Stromal cell of bone marrow (primary cell): ENCODE measurements at regions not wholly inside any gene's neighbourhood (a gene's known extent, or its start where the extent isn't known, plus 50 kb on each side); places are given as distances from the start of the nearest gene placed in this dataset.
A peak's percentile ranks its signal among the peaks of the same experiment; 100 is the strongest.
"Not testable (repeated sequence)": the region's sequence is repeated elsewhere in the genome, so short reads cannot be mapped to it uniquely, and the experiment has no call there.

Experiments
- DNase-seq: peaks from one replicate; pipeline ENCODE4 v3.0.0-alpha.2; 2012; ENCODE audit warnings: low read depth

DNA sequence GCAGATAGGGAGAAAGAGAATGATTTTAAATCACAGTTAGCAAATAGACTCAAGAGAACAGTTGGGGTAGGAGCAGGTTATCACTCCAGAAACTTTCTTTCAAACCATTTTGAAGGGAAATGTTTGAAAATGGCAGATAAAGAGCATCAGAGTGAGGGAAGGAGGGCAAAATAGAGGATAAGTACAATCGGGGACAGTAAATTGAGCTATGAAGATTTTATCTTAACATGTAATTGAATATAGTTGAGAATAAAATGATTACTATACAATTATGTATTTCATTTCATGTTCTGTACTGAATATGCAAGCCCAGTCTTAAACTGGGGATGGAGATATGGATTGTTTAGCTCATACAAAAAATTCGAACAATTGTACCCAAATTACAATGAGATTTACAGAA, 54.0 kb downstream of the MAP10 start:
- DNase-seq, result no peak

DNA sequence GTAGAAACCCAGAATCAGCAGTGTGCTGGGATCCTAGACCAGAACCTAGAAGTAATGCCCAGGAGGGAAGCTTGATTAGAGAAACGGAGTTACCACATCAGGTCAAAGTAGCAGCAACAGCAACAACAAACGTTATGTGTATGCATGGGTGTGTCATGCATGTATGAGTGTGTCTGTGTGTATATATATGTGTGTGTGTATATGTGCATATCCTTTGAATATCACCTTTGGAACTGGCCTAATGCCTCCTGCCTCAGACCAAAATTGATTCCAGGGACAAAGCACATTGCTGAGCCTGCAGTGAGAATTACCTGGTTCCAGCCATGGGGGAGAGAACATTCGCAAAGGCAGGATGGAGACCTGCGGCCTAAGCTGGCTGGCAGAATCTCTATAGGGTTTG, 55.9 kb downstream of the MAP10 start:
- DNase-seq, result no peak

DNA sequence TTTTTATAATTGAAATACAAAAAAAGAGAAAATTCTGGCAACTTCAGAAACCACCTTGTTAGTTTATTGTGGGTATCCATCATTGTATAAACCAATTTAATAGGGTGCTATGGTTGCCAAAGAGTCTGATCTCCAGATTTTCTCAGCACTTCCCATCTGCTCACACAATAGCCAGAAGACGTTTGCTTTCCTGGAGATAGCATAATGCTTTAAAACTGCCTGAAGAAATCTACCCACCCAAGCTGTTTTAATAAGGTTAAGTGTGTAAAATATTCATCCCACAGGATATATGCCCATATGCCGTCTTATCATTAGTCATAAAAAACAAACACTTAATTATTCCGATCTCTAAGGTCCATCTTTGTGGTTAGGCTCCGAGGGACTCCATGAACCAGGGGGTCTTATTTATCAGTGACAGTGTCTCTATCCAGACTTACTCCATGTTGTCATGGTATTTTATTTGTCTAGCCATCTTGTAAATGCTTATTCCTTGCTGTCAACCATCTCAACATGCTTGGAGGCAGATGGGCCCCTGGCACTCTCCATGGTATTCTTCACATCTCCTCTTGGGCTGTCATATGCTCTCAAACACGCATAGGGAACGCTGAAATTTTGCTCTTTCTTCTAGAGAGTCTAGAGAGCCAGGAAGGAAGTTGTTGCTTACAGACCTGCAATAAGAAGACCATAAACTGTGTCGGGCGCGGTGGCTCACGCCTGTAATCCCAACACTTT, 58.5 kb downstream of the MAP10 start:
- no peak for DNase-seq

DNA sequence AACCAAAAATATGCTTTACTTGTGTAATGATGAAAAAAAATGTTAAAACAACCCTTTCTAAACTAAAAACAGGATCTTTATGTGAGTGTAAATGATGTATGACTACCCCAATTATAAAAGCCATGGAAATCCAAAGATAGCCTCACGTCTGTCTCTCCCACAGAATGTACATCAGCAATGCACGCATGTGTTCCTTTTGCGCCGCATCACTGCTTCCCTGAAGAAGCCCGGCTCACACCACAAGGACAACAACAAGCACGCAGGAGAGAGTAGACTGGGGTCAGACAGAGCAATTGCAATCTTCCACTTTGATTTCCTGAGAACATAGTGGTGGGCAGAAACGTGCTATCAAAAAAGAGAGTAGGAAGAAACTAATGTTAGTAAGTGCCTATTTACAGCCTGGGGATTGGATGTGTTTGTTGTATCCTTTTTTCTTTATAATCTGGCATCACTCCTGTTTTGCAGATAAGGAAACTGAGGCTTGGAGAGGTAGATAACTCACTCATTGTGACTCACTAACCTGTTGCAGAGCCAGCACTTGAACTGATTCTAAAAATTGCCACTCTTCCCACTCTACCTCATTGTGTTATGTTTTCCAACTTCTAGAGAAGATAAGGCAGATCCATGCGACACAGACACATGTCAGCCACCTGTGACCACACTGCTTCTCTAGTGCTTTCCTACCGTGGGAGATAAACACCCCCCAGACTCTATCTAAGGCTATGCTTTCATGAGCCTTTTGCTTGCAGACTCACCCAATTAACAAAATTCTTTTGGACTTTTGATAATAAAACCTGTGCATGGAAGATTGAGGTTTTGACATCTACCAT, 60.1 kb downstream of the MAP10 start:
- DNase-seq, result no peak

DNA sequence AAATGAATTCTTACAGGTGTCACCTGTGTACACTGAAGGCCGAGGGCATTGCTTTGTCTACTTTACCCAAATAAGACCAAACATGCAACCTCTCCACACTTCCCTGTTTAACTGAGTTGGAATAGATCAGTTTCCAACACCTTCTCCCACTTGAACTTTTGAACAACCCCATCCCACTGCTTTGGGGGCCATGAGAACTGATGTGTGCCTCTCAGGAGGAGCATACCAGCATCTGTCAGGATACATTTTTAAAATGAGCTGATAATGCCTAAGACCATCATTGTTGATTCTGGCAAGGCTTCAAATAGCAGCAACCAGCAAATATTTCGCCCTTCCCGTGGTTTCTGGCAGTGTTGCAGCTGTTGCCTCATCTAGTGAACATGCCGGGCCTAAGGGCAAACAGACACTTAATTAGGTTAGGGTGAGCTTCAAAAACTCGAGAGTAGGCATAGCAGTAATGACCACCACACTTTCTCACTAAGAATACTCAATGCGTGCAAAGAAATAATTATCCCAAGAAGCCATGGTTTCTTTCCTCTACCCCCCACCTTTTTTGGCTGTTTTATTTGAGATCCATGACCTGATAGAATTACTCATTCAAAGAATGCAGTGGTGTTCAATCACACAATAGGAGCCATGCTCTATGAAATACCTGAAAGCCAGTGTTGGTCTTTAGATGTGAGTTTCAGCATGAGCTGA, 63.7 kb downstream of the MAP10 start:
- DNase-seq, result peak; percentile 67

DNA sequence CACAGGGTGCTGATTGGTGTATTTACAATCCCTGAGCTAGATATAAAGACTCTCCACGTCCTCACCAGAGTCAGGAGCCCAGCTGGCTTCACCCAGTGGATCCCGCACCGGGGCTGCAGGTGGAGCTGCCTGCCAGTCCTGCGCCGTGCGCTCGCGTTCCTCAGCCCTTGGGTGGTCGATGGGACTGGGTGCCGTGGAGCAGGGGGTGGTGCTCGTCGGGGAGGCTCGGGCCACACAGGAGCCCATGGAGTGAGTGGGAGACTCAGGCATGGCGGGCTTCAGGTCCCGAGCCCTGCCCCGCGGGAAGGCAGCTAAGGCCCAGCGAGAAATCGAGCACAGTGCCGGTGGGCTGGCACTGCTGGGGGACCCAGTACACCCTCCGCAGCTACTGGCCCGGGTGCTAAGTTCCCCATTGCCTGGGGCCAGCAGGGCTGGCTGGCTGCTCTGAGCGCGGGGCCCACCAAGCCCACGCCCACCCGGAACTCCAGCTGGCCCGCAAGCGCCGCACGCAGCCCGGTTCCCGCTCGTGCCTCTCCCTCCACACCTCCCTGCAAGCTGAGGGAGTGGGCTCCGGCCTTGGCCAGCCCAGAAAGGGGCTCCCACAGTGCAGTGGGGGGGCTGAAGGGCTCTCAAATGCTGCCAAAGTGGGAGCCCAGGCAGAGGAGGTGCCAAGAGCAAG, 66.2 kb downstream of the MAP10 start:
- DNase-seq, result not testable (repeated sequence)

DNA sequence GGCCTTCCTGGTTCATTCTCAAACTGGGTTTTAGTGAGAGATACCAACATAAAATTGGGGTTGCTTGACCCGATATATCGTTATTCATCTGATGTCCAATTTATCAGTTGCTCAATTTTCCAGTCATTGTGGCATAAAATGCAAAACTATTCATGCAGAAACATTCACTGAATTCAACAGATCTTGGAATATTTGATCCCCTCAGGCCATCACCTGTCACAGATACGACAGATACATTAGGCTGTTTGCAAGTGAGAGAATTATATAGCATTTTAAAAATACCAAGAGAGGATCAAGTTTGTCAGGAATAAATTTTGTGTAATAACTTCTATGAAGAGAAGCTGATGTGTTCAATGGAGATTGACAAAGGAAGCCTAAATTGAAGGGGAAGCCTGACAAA, 67.1 kb downstream of the MAP10 start:
- no peak for DNase-seq

DNA sequence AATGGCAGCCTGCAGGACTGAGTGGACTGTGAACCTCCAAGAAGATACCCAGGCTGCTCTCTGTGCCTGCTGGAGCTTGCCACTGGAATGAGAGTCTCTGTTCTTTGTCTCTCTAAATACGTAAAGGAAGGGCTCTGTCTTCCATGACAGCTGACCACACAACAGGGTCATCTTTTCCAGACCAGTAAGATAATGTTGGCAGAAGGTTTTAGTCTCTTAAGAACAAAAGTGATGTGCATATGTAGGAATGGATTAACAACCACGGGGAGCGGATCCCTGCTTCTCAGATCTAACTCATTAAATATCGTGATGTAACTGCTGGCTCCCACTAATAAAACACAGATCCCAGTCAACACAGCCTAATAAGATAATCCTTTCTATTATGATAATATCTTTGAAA, 67.5 kb downstream of the MAP10 start:
- DNase-seq, result no peak

DNA sequence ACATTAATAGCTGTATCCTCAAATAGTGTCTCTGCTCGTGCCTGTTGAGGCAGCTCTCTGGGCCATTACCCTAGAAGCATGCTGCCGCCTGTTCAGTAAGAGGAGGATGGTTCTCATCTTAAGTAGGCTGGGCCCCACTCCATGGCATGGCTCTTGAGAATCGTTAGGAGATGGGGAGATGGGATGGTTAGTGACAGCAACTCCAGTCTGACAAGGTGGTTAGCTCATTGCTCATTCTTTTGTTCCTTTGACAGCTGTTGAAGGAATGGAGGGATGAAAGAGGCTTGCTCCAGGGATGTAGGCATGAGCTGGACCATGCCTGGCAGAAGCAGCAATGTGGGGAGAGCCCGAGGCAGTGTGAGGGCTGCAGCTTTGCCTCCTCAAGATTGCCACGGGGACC, 68.2 kb downstream of the MAP10 start:
- DNase-seq, result no peak

DNA sequence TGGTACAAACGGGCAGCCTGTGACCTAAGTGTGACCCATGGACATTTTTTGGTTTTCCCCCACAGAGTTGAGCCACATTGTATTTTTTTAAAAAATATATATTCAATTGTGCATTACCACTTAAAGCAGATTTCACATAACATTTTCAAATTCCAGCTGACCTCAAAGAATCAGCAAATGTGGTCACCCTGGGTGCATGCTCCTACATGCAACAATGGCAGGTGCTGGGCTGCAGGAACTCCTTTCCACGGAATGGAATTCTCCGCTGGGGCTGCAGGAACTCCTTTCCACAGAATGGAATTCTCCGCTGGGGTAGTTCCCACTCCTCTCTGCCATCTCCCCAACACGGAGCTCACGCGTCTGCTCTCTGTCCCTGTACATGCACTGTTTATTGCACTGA, 68.7 kb downstream of the MAP10 start:
- no peak for DNase-seq

DNA sequence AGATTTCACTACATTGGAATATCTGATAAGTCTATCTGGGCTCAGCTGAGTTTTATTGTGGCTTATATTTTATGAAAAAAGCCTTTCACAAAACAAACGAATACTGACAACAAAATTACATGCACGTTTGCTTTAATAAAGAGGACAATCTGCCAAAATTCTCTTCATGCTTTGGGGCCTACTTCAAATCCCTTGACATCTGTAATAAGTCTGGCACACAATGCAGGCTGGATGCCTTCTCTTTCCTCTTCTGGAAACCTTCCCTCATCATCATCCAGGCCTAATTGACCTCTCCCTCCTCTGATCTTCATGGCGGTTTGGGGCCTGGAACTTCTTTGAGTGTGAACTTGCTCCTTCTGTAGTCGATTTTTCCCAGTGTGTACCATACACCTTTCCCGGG, 70.3 kb downstream of the MAP10 start:
- DNase-seq, result no peak

DNA sequence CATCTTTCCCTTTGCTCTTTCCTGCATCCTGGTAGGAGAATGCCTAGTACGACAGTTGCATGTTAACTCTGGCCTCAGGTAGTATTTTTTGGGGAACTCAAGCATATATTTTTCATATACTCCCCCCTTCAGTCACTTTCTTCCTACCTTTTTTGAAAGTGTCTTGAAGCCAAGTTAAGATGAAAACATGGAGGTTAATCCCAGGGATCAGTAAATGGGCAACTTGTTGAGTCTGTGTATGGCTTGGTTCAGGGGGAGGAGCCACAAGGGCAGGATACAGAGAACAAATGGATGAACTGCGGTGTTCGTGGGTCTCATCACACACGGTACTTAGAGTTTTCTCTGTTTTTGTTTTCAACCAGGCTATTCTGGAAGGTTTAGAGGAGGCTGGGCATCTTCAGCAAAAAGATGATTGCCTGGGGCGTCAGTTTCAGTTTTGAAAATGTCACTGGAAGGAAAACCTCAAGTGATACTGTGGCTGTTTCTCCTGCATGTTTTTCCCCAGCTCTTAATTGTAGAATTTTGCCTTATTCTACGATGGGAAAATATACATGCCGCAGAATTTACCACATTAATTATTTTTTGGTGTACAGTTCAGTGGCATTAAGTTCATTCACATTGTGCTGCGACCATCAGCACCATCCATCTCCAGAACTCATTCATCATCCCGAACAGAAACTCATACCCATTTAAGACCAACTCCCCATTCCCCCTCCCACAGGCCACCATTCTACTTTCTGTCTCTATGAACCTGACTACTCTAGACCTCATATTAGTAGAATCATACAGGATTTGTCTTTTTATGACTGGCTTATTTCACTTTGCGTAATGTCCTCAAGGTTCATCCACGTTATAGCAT, 71.5 kb downstream of the MAP10 start:
- no peak for DNase-seq

DNA sequence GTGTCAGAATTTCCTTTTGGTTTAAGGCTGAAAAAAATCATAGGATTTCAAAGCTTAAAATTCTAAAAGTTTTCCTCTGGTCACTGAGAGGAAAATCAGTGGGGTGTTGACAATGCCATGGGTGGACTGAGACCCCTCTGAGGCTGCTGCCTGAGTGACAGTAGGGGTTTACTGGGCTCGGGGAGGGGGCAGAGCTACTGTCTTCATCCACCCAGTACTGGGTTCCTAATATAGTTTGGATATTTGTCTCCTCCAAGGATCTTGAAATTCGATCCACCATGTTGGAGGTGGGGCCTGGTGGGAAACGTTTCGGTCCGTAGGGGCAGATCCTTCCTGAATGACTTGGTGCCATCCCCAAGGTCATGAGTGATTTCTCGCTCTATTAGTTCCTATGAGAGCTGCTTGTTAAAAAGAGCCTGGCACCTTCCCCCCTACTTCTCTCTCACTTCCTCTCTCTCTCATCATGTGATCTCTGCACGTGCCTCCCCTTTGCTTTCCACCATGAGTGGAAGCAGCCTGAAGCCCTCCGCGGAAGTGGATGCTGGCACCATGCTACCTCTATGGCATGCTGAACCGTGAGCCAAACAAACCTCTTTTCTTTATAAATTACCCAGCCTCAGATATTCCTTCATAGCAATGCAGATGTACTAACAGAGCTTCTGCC, 72.3 kb downstream of the MAP10 start:
- no peak for DNase-seq

DNA sequence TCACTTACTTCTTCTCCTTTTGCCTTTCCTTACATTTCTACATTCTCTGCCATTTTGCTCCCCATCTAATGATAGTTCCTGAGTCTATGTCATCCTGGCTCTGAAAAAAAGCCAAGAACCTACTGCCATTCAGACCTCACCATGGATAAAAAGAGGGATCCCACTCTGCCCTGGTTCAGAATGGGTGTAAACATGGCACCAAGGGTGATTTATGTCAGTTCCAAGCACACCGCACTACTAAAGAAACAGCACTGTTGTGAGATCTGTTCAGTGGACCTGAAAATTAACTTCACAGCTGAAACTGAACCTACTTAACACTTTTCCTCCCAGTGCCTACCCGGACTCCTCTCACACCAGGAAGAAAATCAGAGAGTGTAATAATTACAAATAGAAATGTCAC, 72.3 kb upstream of the NTPCR start:
- DNase-seq, result no peak

DNA sequence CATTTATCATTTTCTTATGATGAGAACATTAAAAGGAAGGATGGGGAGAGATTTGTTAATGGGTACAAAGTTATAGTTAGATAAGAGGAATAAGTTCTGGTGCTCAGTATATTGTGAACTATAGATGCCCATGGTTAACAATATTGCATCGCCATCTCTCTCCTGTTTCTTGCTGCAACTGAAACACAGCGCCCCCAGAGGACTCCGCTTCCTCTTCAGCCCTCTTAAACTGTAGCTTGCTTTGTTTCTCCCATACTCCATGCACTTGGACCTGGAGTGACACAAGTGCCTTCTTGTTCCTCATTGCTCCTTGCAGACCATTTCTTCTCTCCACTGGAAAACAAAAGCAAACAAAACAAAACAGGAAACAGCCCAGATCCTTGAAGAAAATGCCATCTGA, 70.1 kb upstream of the NTPCR start:
- no peak for DNase-seq

DNA sequence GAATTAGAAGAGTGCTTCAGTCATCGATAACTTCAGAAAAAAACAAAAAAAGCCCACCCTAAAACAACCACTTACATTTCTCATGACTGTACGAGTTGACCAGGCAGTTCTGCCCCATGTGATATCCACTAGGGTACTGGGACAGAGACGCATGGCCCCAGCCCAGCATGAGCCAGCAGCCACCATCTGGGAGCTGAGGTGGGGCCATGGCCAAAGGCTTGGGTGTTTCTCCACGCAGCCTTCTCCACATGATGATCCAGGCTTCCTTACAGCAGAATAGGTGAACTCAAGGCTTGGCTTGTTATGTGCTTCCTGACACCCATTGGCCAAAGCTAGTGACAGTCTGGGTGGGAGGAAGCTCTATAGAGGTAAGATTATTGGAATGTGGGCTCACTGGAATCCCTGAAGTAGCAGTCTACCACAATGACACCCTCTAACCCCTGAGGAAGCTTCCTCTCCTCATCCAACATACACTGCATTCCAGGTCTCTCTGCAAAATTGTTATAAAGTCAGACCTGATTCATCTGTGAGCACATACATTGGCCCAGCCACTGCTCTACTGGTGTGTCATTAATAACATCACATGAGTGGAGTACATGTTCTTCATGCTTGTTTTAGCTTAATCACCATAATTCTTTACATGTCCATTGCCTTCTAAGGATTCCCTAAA, 66.3 kb upstream of the NTPCR start:
- no peak for DNase-seq

DNA sequence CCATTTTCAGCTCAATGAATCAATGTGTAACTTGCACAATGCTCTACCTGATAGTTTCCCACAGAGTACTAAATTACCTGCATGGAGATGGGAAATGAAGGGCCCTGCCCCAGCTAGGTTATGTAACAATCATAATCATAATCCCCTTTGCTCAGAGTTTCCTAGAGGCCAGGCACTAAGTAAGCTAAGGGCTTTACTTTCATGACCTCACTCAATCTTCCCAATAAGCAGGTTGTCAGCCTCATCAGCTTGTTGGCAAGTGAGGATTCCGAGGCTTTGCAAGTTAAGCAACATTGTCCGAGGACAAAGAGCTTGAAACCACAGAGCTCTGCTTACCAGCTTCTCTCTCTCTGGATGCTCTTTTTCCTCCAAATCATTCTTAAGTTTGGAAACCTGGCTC, 64.1 kb upstream of the NTPCR start:
- no peak for DNase-seq

DNA sequence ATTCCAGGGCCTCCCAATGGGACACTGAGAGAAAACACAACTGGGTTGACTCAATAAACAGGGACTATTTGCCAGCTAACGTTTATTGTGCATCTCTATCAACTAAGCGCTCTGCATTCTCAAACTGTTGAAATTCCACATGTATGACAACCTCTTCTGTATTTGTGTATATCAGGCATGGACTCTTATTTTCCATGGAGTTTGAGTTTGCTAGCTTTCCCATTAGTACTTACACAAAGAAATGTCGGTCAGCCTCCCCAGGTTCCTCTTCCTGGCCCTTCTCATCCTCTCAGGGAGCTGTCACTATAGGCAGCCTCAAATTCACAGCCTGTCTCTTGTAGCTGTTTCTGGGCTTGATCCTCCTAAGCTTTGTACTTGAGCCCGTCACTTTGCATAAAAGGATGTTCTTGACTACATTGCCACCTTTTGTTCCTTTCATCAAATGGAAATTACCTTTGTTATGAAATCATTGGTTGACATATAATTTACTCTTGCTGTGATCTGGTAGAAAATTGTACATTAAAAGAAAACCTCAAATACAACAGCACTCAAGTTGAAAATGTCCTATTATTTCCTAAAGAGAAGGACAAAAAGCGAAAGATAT, 60.0 kb upstream of the NTPCR start:
- no peak for DNase-seq

DNA sequence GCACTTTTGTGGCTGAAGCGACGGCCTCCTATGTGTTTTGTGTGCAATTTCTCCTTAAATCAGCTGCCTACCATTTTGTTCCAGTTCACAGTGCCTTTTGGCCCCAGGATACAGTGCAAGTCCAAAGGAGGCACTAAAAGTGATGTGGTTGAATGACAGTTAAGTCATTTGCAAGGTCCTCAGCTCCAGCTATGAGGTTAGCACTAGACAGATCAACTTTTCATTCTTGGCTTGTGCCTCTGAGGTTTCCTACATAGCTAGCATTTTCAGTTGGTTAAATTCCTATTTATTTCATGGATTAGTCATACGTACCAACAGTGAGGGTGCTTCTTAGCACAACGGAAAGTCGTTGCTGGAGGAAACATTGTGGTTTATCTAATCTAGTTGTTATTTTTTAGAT, 59.3 kb upstream of the NTPCR start:
- DNase-seq, result peak; percentile 74
